DND-41 (cell line): ENCODE measurements at regions not wholly inside any gene's neighbourhood (a gene's known extent, or its start where the extent isn't known, plus 50 kb on each side); places are given as distances from the start of the nearest gene placed in this dataset.

Source experiments
- ATAC-seq: fragments of 200-7000 bp; cut with Tn5 transposase; 3 replicates; pipeline ENCODE4 v1.9.1; 2021; ENCODE audit warnings: low read depth; ENCODE audit not compliant: insufficient read depth
- DNase-seq: peaks from one replicate; pipeline ENCODE4 v3.0.0-alpha.2; 2020
- H2AFZ ChIP-seq: 2 replicates; pipeline ENCODE4 v1.6.0; 2012; ENCODE audit warnings: low read depth, low read length
- H3K27ac ChIP-seq: 2 replicates; pipeline ENCODE4 v1.5.1; 2012; ENCODE audit warnings: low read length, inconsistent platforms
- H3K27me3 ChIP-seq: fragments of 200-600 bp; sonication (generic); 2 replicates; pipeline ENCODE4 v1.6.0; 2012; ENCODE audit warnings: low read length, mild to moderate bottlenecking, inconsistent platforms; ENCODE audit not compliant: insufficient read depth, poor library complexity
- H3K36me3 ChIP-seq: 2 replicates; pipeline ENCODE4 v1.5.1; 2012; ENCODE audit warnings: low read length, inconsistent platforms; ENCODE audit not compliant: insufficient read depth
- H3K4me1 ChIP-seq: 2 replicates; pipeline ENCODE4 v1.5.1; 2012; ENCODE audit warnings: mild to moderate bottlenecking, low read length; ENCODE audit not compliant: insufficient read depth
- H3K4me2 ChIP-seq: 2 replicates; pipeline ENCODE4 v1.6.0; 2012; ENCODE audit warnings: mild to moderate bottlenecking, moderate library complexity, low read length, inconsistent platforms; ENCODE audit not compliant: insufficient read depth
- H3K4me3 ChIP-seq, 2 experiments: fragments of 200-600 bp in 1 of 2; shearing (Covaris generic) in 1 of 2; 2 replicates each; pipeline ENCODE4 v1.5.1; 2012 to 2016; ENCODE audit warnings: inconsistent platforms in 2 of 2, low read length in 2 of 2, mild to moderate bottlenecking in 2 of 2, low read depth in 1 of 2, moderate library complexity in 1 of 2
- H3K79me2 ChIP-seq: 2 replicates; pipeline ENCODE4 v1.6.0; 2012; ENCODE audit warnings: low read length, inconsistent platforms; ENCODE audit not compliant: insufficient read depth
- H3K9ac ChIP-seq: 2 replicates; pipeline ENCODE4 v1.6.0; 2012; ENCODE audit warnings: low read depth, mild to moderate bottlenecking, inconsistent platforms, low read length, moderate library complexity
- H3K9me3 ChIP-seq: 2 replicates; pipeline ENCODE4 v1.5.1; 2012; ENCODE audit warnings: low read length, moderate library complexity, mild to moderate bottlenecking, inconsistent platforms; ENCODE audit not compliant: insufficient read depth, severe bottlenecking
- H4K20me1 ChIP-seq: 2 replicates; pipeline ENCODE4 v1.6.0; 2012; ENCODE audit warnings: low read length; ENCODE audit not compliant: insufficient read depth
- EZH2 ChIP-seq: IDR thresholded peaks from 3 replicates; pipeline ENCODE4 v1.6.1; 2012; ENCODE audit warnings: borderline replicate concordance, low read depth, mild to moderate bottlenecking, moderate library complexity, low read length, inconsistent platforms; ENCODE audit not compliant: severe bottlenecking
- TF ChIP-seq, protein P1 (sequence below): IDR thresholded peaks from 2 replicates; pipeline ENCODE4 v1.5.1; 2012; ENCODE audit warnings: borderline replicate concordance, low read length, moderate library complexity, mild to moderate bottlenecking; ENCODE audit not compliant: poor library complexity, severe bottlenecking; ENCODE audit errors: extremely low read depth

DNA sequence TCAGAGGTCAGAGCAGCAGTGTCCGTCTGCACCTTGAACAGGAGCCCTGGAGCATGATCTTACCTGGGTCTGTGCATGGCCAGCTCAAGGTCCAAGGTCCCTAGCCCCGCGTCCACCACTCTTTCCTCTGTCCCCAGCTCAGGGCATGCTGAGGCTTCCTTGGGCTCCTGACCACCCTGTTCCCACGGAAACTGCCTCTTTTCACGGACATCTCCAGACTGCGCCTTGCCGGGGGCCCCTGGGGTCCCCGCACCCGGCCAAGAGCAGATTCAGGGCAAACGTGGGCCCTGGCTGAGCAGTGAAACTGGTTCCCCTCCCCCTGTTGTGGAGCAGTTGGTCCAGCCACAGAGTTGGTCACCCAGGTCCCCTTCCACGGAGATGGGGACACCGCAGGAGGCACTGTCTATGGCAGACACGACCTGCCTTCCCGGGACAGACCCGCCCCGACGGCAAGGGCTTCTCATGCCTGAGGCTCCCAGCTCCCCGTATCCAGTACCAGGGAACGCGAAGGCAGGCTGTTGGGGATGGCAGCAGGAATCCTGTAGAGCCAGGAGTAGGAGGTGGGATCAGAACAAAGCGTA, 217.4 kb upstream of the PPP2R2D start:
- ATAC-seq (no peak), DNase-seq (no peak)
- H3K27ac ChIP-seq, result no peak overlapping the region
- H3K9me3 ChIP-seq, result no peaks in the 10 kb centered on the region
- no peak overlapping the region for H2AFZ ChIP-seq
- no peak overlapping the region for H3K4me3 ChIP-seq
- no peak overlapping the region for H3K4me2 ChIP-seq
- no peaks in the 10 kb centered on the region for H3K27me3 ChIP-seq
- no peak overlapping the region for H3K9ac ChIP-seq
- H3K4me1 ChIP-seq, result no peaks in the 10 kb centered on the region
- no peaks in the 10 kb centered on the region; the same call in 1 of the 2 replicates for H4K20me1 ChIP-seq
- H3K79me2 ChIP-seq, result no peaks in the 10 kb centered on the region
- TF ChIP-seq EZH2, result no peak
- TF ChIP-seq, protein P1, sequence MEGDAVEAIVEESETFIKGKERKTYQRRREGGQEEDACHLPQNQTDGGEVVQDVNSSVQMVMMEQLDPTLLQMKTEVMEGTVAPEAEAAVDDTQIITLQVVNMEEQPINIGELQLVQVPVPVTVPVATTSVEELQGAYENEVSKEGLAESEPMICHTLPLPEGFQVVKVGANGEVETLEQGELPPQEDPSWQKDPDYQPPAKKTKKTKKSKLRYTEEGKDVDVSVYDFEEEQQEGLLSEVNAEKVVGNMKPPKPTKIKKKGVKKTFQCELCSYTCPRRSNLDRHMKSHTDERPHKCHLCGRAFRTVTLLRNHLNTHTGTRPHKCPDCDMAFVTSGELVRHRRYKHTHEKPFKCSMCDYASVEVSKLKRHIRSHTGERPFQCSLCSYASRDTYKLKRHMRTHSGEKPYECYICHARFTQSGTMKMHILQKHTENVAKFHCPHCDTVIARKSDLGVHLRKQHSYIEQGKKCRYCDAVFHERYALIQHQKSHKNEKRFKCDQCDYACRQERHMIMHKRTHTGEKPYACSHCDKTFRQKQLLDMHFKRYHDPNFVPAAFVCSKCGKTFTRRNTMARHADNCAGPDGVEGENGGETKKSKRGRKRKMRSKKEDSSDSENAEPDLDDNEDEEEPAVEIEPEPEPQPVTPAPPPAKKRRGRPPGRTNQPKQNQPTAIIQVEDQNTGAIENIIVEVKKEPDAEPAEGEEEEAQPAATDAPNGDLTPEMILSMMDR, result no peak
- no peaks in the 10 kb centered on the region for H3K36me3 ChIP-seq

DNA sequence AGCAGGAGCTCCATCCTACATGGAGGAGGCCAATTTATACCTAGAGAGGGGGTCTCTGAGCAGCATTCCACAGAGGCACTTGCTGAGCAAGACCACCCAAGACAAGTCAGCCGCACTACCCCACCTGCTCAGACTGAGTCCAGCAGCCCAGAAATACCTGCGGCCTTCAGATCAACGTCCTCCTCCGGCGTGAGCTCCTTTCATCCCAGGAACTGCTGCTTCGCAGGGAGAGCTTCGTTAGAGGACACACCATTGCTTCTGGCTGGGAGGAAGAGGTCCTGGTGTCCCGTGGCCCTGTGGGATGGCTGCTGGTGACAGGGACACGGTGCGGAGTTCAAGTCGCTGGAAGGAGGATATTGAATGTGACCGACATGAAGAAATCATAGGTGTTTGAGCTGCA, 216.9 kb upstream of the PPP2R2D start:
- no peaks in the 10 kb centered on the region for H3K4me1 ChIP-seq
- H3K9me3 ChIP-seq, result no peaks in the 10 kb centered on the region
- H2AFZ ChIP-seq, result no peak overlapping the region
- H3K36me3 ChIP-seq, result no peaks in the 10 kb centered on the region
- no peaks in the 10 kb centered on the region for H4K20me1 ChIP-seq
- DNase-seq, result no peak
- no peak overlapping the region for H3K27ac ChIP-seq
- no peak overlapping the region for H3K4me2 ChIP-seq
- no peaks in the 10 kb centered on the region for H3K79me2 ChIP-seq
- no peaks in the 10 kb centered on the region for H3K27me3 ChIP-seq
- TF ChIP-seq, protein P1, result no peak
- no peak for TF ChIP-seq EZH2
- no peak for ATAC-seq
- no peak overlapping the region for H3K4me3 ChIP-seq
- H3K9ac ChIP-seq, result no peak overlapping the region

DNA sequence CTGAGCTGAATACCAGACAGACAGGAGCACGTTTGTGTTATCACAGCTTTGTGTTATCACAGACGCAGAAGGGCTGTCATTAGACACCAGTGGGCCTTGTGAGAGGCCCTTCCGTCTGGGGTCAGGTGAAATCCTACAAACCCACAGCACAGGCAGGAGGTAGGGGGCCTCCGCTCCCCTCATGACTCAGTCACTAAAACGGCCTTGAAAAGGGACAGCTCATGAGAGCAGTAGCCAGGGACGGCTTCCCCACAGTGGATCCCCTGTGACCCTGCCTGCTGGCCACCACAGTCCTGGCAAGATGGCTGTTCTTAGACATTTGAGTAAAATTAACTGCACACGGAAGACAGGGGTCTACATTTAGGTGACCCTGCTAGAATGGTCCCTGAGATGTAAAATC, 215.8 kb upstream of the PPP2R2D start:
- no peak overlapping the region for H3K4me2 ChIP-seq
- H3K9ac ChIP-seq, result no peak overlapping the region
- no peak for ATAC-seq
- TF ChIP-seq EZH2, result no peak
- TF ChIP-seq, protein P1, result no peak
- no peak for DNase-seq
- H3K79me2 ChIP-seq, result no peaks in the 10 kb centered on the region
- no peak overlapping the region for H3K4me3 ChIP-seq
- H2AFZ ChIP-seq, result no peak overlapping the region
- H3K36me3 ChIP-seq, result no peaks in the 10 kb centered on the region
- H3K9me3 ChIP-seq, result no peaks in the 10 kb centered on the region
- no peak overlapping the region for H3K27ac ChIP-seq
- H3K27me3 ChIP-seq, result no peaks in the 10 kb centered on the region
- no peaks in the 10 kb centered on the region for H3K4me1 ChIP-seq
- no peaks in the 10 kb centered on the region for H4K20me1 ChIP-seq

DNA sequence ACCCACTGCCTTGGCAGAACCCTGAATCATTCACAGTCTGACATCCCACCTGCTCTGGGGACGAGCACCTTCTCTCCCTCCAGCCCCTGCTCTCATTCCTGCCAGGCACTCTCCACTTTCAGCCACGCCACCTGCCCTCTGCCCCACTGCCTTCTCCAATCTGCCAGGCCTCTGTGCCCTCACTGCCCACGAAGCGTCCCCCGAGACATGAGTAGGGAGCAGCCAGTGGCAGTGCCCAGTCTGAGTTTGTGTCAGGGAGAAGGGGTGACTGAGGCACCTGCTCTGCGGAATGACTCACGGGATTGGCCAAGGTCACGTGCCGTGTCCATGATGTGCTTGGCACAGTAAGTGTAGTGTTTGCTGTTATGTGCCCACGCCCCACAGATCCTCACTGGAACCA, 215.2 kb upstream of the PPP2R2D start:
- Histone ChIP-seq H3K27me3 (no peaks in the 10 kb centered on the region), H3K4me3 (no peak overlapping the region), H3K4me1 (no peaks in the 10 kb centered on the region), H3K36me3 (no peaks in the 10 kb centered on the region), H3K4me2 (no peak overlapping the region), H3K9ac (no peak overlapping the region), H3K9me3 (no peaks in the 10 kb centered on the region), H4K20me1 (no peaks in the 10 kb centered on the region), H3K27ac (no peak overlapping the region), H3K79me2 (no peaks in the 10 kb centered on the region), H2AFZ (no peak overlapping the region)
- no peak for DNase-seq
- no peak for ATAC-seq
- TF ChIP-seq EZH2, result no peak
- TF ChIP-seq, protein P1, result no peak
